Peyer's patch (tissue), 4 donors: ENCODE measurements at regions not wholly inside any gene's neighbourhood (a gene's known extent, or its start where the extent isn't known, plus 50 kb on each side); places are given as distances from the start of the nearest gene placed in this dataset.

Source experiments
- POLR2A ChIP-seq, 2 donors: fragments of 450-650 bp; IDR thresholded peaks; one replicate each; pipeline ENCODE4 v1.5.1; 2017; ENCODE audit warnings: antibody characterized with exemption in 2 of 2, mild to moderate bottlenecking in 2 of 2, moderate library complexity in 2 of 2
- TF ChIP-seq, protein P1 (sequence below), 6 experiments: fragments of 450-650 bp in 4 of 6; fragments of 200-600 bp in 2 of 6; sonication (generic) in 1 of 6; IDR thresholded peaks; one replicate each; pipeline ENCODE4 v1.5.1; 2017 to 2019; ENCODE audit warnings: antibody characterized with exemption in 6 of 6, mild to moderate bottlenecking in 3 of 6, moderate library complexity in 1 of 6

DNA sequence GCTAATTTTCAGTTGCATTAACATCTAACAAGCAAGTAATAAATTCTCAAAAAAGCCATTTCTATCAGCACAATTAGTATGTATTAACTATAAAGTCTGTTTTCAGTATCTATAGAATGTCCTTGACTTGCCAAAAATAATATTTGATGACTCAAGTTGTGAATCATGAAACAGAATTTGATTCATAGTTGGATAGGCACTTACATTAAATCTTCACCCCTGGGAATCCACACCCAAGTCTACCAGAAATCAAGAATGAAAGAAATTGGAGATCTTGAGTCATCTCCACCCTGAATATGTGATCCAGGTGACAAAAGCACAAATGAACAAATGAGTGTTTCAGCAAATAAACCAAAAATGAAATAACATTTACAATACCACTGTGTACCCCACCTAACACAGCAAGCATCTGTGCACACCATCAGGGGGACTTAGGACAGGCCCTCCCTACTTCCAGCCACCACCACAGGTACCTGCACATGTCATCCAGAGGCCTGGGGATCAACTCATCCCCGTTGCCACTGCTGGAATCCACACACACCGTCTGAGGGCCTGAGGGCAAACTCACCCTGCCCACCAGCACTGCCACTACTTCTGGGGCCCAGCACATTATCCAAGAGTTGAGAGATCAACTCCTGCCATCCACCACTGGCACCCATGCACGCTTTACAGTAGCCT lies 160.1 kb downstream of the MTERF1 start:
- TF ChIP-seq, protein P1, sequence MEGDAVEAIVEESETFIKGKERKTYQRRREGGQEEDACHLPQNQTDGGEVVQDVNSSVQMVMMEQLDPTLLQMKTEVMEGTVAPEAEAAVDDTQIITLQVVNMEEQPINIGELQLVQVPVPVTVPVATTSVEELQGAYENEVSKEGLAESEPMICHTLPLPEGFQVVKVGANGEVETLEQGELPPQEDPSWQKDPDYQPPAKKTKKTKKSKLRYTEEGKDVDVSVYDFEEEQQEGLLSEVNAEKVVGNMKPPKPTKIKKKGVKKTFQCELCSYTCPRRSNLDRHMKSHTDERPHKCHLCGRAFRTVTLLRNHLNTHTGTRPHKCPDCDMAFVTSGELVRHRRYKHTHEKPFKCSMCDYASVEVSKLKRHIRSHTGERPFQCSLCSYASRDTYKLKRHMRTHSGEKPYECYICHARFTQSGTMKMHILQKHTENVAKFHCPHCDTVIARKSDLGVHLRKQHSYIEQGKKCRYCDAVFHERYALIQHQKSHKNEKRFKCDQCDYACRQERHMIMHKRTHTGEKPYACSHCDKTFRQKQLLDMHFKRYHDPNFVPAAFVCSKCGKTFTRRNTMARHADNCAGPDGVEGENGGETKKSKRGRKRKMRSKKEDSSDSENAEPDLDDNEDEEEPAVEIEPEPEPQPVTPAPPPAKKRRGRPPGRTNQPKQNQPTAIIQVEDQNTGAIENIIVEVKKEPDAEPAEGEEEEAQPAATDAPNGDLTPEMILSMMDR (IDR thresholded peaks at IDR 0.05), result no peak
- TF ChIP-seq POLR2A (IDR thresholded peaks at IDR 0.05), result no peak
